Medulla oblongata (tissue), 1 donor: ENCODE measurements at regions not wholly inside any gene's neighbourhood (a gene's known extent, or its start where the extent isn't known, plus 50 kb on each side); places are given as distances from the start of the nearest gene placed in this dataset.
"Not testable (repeated sequence)": the region's sequence is repeated elsewhere in the genome, so short reads cannot be mapped to it uniquely, and the experiment has no call there.

Experiments used
- DNase-seq: peaks from one replicate; pipeline ENCODE4 v3.0.0-alpha.2; 2015; ENCODE audit errors: extremely low spot score

DNA sequence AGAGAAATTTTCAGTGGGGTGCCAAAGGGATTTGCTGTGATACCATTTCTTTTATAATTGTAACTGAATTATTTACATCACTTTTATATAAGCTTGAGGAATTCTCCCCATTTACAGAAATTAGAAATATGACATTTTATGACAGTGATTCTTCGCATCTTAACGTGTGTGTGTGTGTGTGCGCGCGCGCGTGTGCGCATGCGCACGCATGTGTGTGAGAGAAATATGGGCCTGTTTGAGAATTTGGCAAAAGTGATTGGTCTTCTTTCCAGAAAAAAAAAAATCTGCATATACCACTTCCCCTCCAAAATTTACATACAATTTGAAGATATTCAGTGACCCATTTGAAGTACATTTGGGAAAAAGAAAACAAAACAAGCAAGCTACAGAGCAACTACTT lies 190.7 kb upstream of the PDE4D start:
- DNase-seq = no peak

DNA sequence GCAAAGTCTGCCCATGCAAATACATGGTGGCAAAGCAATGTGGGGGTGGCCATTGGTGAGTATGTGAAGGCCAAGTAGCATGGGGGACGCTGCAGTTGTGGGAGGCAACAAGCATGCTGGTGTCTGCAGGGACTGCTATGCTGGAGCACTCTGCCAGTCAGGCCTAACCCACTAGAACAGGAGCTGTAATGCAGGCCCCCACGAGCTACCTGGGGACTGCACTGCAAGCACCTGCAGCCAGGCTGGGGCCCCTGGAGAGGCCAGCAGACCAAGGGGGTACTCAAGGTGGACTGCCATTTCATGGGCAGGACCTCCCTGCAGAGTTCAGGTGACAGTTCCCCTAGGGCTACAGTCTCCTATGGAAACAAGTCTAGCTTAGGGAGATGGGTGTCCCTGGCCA lies 183.8 kb upstream of the PDE4D start:
- DNase-seq = no peak

DNA sequence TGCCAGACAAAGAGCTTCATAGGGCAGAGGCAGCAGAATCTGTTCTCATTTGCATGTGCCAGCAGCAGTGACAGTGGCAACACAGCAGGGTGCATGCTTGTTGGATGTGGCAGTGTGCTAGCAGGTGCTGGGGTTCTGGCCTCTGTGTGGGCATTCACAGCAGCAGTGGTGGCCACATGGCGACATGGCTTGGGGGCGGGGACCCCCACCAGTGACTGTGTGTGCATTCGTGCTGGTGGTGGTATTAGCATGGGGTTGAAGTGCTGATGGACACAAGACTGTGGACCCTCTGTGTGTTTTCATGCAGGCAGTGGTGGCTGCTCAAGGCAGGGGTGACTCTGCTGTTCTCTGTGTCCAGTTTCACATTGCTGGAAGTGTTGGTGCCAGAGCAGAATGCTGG lies 183.2 kb upstream of the PDE4D start:
- no peak for DNase-seq

DNA sequence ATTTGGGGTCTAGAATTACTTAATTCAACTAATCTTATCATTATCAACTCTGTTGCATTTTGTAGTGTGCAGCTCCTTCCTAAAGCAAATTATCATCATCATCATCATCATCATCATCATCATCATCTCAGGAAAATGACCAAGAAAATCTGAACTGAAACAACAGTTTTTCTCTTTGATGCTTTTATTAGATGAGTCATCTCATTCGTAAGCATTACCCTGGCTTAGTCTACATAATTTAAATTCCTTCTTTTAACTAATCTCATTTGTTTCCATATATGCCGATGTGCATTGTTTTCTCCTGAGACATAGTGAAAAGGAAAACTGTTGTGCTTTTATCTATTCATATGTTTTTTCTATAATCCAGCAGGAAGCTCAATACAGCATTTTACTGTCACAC lies 173.0 kb upstream of the PDE4D start:
- no peak for DNase-seq

DNA sequence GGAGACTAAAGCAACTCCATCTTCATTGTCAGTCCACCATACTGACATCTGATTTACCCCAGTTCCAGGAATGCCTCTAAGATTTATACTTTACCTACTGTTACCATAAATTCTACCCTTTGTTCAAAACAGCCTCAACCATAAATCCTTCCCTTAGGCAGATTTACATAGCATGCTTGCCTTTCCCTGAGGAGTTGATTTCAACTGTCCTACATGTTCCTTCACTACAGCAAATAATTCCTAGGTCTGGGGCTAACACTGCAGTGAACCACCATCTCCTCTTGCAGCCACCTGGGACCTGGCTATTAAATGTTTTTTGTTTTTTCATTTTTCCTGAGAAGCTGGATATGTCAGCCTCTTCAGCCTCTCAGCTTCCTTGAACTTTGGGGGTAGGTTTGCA lies 166.9 kb upstream of the PDE4D start:
- no peak for DNase-seq

DNA sequence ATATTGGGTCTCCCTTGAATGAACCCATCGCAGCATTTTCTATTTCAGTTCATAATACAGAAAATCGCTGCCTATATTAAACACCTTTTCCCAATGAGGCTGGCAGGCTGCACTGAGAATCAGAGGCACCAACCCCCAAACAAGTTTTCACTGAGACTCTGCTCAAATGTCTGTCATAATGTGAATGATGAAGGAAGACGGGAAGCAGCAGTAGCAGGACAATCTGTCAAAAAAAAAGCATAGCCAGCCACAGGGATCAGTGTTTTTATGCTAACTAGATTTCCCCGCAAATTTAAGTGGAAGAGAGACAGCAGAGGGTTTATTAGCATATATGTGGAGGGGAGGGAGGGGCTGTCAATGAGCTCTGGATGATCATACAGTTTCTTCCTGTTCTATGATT lies 162.7 kb upstream of the PDE4D start:
- no peak for DNase-seq

DNA sequence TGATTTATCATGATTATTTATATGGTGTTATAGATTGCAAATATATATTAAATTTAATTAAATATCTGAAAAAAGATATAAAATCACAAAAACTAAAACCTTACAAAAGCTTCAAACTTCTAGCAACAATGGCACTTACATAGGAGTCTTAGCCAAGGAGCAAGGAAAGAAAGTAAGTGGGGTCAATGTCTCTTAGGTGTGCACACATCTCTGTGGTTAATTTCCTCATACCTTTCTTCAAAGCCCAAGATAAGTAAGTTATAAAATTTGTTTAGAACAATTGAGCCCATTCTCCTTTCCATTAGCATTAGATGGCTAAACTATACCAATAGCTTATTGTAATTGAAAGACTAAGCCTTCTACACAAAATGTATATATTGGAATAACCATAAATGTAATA lies 161.6 kb upstream of the PDE4D start:
- no peak for DNase-seq

DNA sequence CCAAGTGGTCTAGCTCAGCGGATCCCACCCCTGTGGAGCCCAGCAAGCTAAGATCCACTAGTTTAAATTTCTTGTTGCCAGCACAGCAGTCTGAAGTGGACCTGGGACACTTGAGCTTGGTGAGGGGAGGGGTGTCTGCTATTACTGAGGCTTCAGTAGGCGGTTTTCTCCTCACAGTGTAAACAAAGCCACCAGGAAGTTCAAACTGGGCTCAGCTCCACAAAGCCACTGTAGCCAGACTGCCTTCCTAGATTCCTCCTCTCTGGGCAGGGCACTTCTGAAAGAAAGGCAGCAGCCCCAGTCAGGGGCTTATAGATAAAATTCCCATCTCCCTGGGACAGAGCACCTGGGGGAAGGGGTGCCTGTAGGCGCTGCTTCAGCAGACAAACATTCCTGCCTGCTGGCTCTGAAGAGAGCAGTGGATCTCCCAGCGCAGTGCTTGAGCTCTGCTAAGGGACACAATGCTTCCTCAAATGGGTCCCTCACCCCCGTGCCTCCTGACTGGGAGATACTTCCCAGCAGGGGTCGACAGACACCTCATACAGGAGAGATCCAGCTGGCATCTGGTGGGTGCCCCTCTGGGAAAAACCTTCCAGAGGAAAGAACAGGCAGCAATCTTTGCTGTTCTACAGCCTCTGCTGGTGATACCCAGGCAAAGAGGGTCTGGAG lies 148.6 kb upstream of the PDE4D start:
- not testable (repeated sequence) for DNase-seq

DNA sequence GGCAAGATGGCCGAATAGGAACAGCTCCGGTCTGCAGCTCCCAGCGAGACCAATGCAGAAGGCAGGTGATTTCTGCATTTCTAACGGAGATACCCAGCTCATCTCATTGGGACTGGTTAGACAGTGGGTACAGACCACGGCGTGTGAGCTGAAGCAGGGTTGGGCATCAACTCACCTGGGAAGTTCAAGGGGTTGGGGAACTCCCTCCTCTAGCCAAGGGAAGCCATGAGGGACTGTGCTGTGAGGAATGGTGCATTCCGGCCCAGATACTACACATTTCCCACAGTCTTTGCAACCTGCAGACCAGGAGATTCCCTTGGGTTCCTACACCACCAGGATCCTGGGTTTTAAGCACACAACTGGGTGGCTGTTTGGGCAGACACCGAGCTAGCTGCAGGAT lies 148.0 kb upstream of the PDE4D start:
- DNase-seq = not testable (repeated sequence)

DNA sequence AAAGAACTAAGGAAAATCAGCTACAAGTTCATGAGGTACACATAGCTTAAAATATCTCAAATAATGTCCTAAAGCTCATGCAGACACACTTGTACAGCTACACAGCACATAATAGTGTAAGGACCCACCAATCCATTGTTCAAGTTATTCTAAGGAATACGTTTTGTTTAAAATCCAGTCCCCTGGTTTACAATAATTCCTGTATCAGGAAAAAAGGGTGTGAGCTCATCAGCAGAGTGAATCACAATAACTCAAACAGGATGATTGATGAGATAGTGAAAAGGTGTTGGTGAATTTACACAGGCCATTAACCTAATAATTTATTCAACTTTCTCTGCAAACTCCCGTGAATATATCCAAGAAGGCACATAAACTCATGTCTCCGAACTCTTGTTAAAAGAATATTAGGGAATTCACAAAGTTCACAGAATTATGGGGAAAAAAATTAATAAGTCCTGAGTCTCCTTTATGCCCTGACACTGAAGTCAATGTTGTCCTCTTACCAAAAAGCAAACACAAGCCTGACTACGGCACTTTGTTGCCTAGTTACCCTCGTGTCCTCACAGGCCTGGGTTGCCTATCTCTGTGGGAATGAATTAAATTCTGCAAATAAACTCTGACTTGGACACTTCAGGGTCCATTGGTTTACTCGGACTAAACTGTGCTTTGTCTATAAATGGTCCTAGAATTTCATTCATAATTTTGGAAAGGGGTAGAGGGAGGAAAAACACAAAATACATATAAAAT lies 142.8 kb upstream of the PDE4D start:
- no peak for DNase-seq

DNA sequence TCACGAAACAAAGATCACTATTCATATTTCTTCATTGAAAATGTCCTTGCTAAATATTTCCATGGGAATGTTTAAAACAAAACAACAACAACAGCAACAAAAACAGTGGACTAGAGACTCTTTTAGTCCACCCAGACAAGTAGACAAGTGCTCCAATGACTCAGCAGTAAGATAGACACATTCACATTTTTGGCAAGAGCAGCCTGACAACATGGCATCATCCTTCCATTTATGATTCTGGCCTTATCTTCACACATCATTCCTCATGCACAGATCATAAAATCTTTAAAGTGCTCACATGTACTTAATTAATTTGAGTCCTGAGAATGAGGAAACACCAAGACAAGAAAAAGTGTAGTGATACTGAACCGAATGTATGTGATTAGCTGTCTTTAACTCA lies 132.6 kb upstream of the PDE4D start:
- no peak for DNase-seq

DNA sequence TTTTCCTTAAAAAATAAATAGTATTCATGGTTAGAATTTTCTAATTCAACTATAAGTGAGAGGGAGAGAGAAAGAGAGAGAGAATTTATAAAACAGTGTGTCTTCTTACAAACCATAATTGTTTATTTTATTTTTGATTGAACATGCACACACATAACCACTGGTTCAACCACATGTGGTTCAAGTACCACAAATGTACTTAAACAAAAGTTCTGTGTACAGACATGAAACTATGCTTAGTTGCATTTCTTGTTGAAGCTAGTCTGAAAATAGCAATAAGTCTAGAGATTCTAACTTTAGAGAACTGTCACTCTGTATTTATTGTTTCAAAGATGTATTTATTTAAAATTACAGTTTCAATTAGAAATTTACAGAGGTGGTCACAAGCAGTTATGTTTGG lies 130.6 kb upstream of the PDE4D start:
- DNase-seq = no peak

DNA sequence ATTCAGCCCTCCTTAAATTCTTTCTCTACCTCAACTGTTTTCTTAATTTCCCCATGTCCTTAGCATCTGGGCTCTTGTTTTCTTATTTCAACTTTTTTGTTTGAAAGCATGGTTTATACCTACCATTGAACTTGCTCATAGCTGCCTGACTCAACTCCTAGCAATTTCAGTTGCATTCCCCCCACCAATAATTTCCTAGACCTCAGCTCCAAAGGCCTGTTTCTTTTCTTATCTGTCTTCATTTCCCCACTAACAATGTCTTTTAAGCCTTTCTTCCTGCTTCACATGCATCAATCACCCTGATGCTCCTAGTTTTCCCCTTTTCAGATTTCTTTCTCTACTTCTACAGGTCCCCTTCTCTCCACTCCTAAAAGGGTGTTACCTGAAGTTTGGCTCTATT lies 129.7 kb upstream of the PDE4D start:
- no peak for DNase-seq

DNA sequence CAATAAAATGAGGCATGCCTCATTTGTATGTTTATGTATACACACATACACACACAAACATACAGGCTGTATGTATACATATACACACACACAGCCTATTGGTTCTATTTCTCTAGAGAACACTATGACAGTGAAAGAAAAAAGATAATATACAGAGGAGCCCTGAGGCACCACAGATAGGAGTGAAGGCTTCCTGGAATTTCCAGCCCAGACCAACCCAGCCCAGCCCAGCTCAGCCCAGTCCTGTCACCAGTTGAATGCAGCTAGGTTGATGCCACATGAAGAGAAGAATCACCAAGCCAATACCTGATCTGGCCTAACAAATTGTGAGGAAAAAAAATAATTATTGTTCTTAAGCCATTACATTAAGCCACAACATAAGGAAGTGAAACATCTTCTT lies 126.9 kb upstream of the PDE4D start:
- DNase-seq = no peak

DNA sequence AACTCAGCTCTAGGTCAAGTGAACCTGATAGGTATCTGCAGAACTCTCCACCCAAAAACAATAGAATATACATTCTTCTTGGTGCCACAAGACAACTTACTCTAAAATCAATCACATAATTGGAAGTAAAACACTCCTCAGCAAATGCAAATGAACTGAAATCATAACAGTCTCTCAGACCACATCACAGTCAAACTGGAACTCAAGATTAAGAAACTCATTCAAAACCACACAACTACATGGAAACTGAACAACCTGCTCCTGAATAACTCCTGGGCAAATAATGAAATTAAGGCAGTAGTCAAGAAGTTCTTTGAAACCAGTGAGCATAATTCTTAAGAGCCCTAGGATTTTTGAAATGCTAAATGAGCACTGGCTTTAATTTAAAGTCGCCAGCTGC lies 125.4 kb upstream of the PDE4D start:
- DNase-seq = not testable (repeated sequence)

DNA sequence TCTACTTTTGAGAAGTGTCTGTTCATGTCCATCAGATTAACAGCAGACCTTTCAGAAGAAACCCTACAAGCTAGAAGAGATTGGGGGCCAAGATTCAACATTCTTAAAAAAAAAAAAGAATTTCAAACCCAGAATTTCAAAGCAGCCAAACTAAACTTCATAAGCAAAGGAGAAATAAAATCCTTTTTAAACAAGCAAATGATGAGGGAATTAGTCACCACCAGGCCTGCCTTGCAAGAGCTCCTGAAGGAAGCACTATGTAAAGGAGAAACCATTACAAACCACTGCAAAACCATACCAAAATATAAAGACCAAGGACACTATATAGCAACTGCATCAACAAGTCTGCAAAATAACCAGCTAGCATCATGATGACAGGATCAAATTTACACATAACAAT lies 124.6 kb upstream of the PDE4D start:
- no peak for DNase-seq

DNA sequence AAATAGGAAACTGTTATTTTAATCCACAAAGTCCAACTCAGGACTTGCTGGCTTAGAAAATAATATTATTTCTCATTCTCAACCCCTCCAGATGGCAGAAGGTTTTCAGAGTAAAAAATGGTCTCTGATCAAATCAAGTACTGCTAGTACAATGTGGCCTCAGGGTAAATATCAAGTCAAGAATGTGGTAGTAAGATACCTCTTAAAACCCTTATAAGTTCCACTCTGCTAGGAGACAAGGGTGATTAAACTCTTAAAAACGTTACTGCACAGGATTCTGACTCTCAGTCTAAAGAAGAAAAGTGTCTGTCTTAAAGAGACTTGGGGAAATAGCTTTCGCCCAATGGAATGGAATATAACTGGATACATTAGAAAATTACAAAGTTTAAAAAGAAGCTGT lies 120.8 kb upstream of the PDE4D start:
- no peak for DNase-seq

DNA sequence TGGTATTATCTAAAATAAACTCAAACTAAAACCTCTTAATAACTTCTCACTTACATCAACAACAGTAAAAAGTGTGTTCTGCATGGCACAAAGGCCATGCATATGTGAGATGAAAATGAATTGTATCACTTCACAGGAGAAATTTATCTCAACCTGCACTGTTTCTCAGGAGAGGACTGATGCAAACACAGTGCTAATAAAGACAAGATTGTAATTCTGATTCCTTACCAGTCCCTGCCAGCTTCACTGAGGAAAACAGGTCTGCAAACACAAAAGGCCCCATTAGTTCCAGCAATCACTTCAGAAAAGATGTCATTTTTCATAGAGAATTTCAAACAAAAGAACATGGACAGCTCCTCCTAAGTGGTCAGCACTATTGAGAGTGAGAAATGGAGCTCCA lies 117.3 kb upstream of the PDE4D start:
- no peak for DNase-seq

DNA sequence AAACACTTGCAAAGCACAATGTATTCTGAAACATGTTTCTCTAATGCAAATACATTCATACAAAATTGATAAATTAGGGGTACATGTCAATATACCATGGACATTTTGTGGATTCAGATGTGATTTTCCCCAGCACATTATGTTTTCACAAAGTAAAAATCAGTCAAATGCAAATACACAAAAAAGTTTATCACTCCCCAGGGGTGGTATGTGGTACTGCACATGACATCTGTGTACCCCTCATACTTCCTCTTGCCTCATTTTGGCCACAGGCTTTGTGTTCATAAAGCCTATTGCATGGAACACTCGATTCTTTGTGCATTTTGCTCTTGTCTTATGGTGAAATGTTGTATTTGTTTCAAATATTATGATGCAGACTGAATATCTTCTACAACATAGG lies 116.8 kb upstream of the PDE4D start:
- no peak for DNase-seq

DNA sequence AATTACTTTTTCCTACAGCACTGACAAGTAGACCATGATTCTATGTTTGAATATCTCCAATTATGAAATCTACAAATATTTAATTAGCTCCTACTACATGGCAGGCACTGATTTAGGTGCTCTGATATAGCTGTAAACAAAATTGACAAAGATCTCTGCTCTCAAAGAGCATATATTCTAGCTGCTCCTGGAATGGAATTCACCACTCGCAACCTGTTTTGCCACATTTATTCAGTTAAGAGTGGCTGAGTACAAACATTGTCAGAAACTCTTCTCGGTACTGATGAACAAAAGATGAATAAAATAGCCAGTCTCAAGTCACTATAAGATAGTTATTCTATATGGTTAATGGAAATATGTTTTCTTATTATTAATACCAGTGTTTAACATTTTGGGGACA lies 114.2 kb upstream of the PDE4D start:
- DNase-seq = no peak

DNA sequence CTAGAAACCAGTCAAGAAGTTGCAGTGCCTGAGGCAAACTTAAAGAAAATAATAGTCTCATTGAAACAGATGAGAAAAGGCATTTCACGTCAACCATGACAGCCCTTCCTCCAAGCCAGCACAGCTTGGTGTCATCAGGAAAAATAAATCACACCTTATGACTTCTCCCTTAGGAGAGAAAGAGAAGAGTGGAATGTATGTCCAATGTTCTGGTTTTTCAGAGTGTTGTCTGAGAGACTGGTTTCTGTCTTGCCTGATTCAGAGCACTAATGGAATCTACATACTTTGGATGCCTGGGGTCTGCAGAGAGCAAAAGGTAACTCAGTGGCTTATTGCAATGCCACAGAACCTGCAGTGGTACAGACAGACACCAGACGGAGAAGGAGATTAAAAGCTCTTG lies 105.5 kb upstream of the PDE4D start:
- no peak for DNase-seq

DNA sequence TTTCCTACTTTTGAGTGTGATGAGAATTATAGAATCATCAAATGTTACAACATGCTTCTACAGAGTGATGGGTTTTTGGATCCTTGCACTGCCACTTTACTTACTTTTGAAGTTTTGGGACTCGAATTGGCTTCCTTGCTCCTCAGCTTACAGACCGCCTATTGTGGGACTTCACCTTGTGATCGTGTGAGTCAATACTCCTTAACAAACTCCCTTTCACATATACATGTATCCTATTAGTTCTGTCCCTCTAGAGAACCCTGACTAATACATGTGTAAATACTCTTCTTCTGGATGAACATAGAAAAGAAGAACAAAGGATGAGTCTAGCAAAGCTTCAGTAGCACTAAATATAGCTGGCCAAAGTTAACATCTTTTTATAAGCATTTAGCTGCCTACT lies 98.7 kb upstream of the PDE4D start:
- no peak for DNase-seq

DNA sequence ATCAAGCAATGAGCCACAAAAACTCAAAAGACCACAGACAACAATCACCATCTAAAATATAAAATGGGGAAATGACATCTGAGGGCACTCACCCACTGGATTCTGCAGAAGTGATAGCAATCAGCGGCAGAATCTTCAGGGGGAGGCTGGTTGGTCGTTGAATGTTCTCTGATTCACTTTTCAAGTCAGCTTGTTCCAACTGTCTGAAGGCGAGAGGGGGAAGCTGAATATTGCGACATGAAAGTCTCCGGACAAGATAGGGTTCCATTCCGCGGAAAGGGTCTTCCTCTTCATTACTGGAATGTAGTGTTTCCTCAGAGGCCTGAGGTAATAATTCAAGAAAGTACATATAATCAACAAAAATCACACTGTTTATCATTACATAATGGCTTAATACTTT lies 94.9 kb upstream of the PDE4D start:
- no peak for DNase-seq

DNA sequence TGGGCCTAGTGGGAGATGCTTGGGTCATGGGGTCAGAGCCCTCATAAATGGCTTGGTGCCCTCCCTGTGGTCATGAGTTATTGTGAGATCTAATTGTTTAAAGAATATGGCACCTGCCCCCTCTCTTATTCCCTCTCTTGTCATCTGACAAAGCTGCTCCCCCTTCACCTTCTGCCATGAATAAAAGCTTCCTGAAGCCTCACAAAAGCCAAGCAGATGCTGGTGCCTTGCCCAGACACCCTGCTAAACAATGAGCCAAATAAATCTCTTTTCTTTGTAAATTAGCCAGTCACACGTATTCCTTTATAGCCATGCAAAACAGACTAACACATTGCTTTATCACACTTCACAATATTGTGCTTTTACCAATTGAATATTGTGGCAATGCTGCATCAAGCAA lies 82.8 kb upstream of the PDE4D start:
- no peak for DNase-seq
